ENCODE measurements at regions not wholly inside any gene's neighbourhood (a gene's known extent, or its start where the extent isn't known, plus 50 kb on each side); places are given as distances from the start of the nearest gene placed in this dataset.
"Not testable (repeated sequence)": the region's sequence is repeated elsewhere in the genome, so short reads cannot be mapped to it uniquely, and the experiment has no call there.

GRCh38 chr2:16373341-16373740 lies 292.3 kb downstream of the CYRIA start:
- no peak for DNase-seq (ENCODE audit: low read depth in 2 of 2)

GRCh38 chr2:16371751-16372150 lies 293.9 kb downstream of the CYRIA start:
- no peak for DNase-seq (ENCODE audit: low read depth in 2 of 2)

- DNase-seq (ENCODE audit: low read depth in 2 of 2) = no peak
Measured at GRCh38 chr2:16368951-16369350, 296.7 kb downstream of the CYRIA start.

- no peak for DNase-seq (ENCODE audit: low read depth in 2 of 2)
Measured at GRCh38 chr2:16368328-16368727, 297.3 kb downstream of the CYRIA start.

- DNase-seq (ENCODE audit: low read depth in 2 of 2) = no peak
Measured at GRCh38 chr2:16365366-16365765, 300.3 kb downstream of the CYRIA start.

GRCh38 chr2:16363581-16363980 lies 302.1 kb downstream of the CYRIA start:
- DNase-seq (ENCODE audit: low read depth in 2 of 2) = no peak

GRCh38 chr2:16362611-16363010 lies 303.0 kb downstream of the CYRIA start:
- no peak for DNase-seq (ENCODE audit: low read depth in 2 of 2)

GRCh38 chr2:16361261-16361995 lies 304.2 kb downstream of the CYRIA start:
- DNase-seq (ENCODE audit: low read depth in 2 of 2) = no peak

- DNase-seq (ENCODE audit: low read depth in 2 of 2) = no peak
Measured at GRCh38 chr2:16359961-16360360, 305.7 kb downstream of the CYRIA start.

- no peak for DNase-seq (ENCODE audit: low read depth in 2 of 2)
Measured at GRCh38 chr2:16357188-16357587, 308.4 kb downstream of the CYRIA start.

GRCh38 chr2:16351541-16351940 lies 314.1 kb downstream of the CYRIA start:
- no peak for DNase-seq (ENCODE audit: low read depth in 2 of 2)

- no peak for DNase-seq (ENCODE audit: low read depth in 2 of 2)
Measured at GRCh38 chr2:16351137-16351536, 314.5 kb downstream of the CYRIA start.

GRCh38 chr2:16350211-16350610 lies 315.4 kb downstream of the CYRIA start:
- DNase-seq (ENCODE audit: low read depth in 2 of 2) = no peak

GRCh38 chr2:16349811-16350210 lies 315.8 kb downstream of the CYRIA start:
- DNase-seq (ENCODE audit: low read depth in 2 of 2) = no peak

GRCh38 chr2:16348821-16349515 lies 316.7 kb downstream of the CYRIA start:
- DNase-seq (ENCODE audit: low read depth in 2 of 2) = no peak

GRCh38 chr2:16346671-16347070 lies 319.0 kb downstream of the CYRIA start:
- DNase-seq (ENCODE audit: low read depth in 2 of 2) = no peak

- not testable (repeated sequence) for DNase-seq (ENCODE audit: low read depth in 2 of 2)
Measured at GRCh38 chr2:16345231-16345630, 320.4 kb downstream of the CYRIA start.

- DNase-seq (ENCODE audit: low read depth in 2 of 2) = no peak
Measured at GRCh38 chr2:16339206-16339605, 326.4 kb downstream of the CYRIA start.

- DNase-seq (ENCODE audit: low read depth in 2 of 2) = no peak
Measured at GRCh38 chr2:16338026-16338425, 327.6 kb downstream of the CYRIA start.

GRCh38 chr2:16336916-16337315 lies 328.7 kb downstream of the CYRIA start:
- no peak for DNase-seq (ENCODE audit: low read depth in 2 of 2)

- no peak for DNase-seq (ENCODE audit: low read depth in 2 of 2)
Measured at GRCh38 chr2:16336491-16336890, 329.1 kb downstream of the CYRIA start.

GRCh38 chr2:16335947-16336346 lies 329.7 kb downstream of the CYRIA start:
- no peak for DNase-seq (ENCODE audit: low read depth in 2 of 2)

- no peak for DNase-seq (ENCODE audit: low read depth in 2 of 2)
Measured at GRCh38 chr2:16335604-16335930, 330.1 kb downstream of the CYRIA start.

All from stimulated activated CD4-positive, alpha-beta T cell treated with anti-CD3 and anti-CD28 coated beads, Interleukin-1b, Interleukin-23, amount 100 ng/mL, for 1 hour (primary cell).